ENCODE measurements at regions not wholly inside any gene's neighbourhood (a gene's known extent, or its start where the extent isn't known, plus 50 kb on each side); places are given as distances from the start of the nearest gene placed in this dataset.
"Not testable (repeated sequence)": the region's sequence is repeated elsewhere in the genome, so short reads cannot be mapped to it uniquely, and the experiment has no call there.

DNA sequence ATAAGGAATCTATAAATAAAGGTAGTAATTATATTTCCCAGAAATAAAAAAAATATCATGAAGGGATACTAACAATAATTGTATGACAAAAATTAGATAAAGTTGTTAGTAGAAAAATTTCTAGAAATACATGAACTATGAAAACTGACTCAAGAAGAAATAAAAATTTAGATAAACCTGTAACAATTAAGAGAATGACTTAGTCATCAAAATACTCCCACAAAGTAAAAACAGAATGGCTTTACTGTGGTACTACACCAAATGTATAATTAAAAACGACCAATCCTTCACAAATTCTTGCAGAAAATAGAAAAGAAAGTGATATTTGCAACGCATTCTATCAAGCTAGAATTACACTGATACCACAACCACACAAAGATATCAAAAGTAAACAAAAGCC, 176.2 kb upstream of the ETV3 start:
- H3K4me3 ChIP-seq (ENCODE audit: low read depth, low read length) = no peak overlapping the region
- no peak for DNase-seq (ENCODE audit: low read depth)
- TF ChIP-seq, protein P1, sequence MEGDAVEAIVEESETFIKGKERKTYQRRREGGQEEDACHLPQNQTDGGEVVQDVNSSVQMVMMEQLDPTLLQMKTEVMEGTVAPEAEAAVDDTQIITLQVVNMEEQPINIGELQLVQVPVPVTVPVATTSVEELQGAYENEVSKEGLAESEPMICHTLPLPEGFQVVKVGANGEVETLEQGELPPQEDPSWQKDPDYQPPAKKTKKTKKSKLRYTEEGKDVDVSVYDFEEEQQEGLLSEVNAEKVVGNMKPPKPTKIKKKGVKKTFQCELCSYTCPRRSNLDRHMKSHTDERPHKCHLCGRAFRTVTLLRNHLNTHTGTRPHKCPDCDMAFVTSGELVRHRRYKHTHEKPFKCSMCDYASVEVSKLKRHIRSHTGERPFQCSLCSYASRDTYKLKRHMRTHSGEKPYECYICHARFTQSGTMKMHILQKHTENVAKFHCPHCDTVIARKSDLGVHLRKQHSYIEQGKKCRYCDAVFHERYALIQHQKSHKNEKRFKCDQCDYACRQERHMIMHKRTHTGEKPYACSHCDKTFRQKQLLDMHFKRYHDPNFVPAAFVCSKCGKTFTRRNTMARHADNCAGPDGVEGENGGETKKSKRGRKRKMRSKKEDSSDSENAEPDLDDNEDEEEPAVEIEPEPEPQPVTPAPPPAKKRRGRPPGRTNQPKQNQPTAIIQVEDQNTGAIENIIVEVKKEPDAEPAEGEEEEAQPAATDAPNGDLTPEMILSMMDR (IDR thresholded peaks at IDR 0.05; ENCODE audit: insufficient read depth, low read depth, low read length, missing control alignments) = no peak

- TF ChIP-seq, protein P1 (IDR thresholded peaks at IDR 0.05; ENCODE audit: insufficient read depth, low read depth, low read length, missing control alignments) = no peak
- DNase-seq (ENCODE audit: low read depth) = no peak
- H3K4me3 ChIP-seq (ENCODE audit: low read depth, low read length) = no peak overlapping the region
Observed at GRCh38 chr1:157313240-157313807, 175.1 kb upstream of the ETV3 start.

GRCh38 chr1:157312082-157312812, 174.1 kb upstream of the ETV3 start:
- TF ChIP-seq, protein P1 (IDR thresholded peaks at IDR 0.05; ENCODE audit: insufficient read depth, low read depth, low read length, missing control alignments) = no peak
- no peak overlapping the region for H3K4me3 ChIP-seq (ENCODE audit: low read depth, low read length)
- DNase-seq (ENCODE audit: low read depth) = no peak

DNA sequence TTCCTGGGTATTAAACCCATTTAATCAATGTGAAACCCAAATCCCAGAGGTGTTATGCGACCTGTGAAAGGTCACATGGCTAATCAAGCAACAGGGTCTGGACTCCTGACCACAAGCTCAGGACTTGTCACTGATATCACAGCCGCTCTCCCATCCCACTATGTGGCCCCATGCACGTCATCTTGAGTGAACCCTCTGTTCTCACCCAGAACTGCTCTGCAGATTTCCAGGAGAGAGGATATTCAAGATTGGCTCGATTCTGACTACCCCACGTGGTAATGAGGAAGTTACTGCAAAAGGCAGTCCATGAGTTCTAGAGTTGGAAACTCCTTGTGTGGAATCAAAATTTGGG, 173.5 kb upstream of the ETV3 start:
- TF ChIP-seq, protein P1 (IDR thresholded peaks at IDR 0.05; ENCODE audit: insufficient read depth, low read depth, low read length, missing control alignments) = no peak
- DNase-seq (ENCODE audit: low read depth) = no peak
- no peak overlapping the region for H3K4me3 ChIP-seq (ENCODE audit: low read depth, low read length)

GRCh38 chr1:157310805-157311729, 172.9 kb upstream of the ETV3 start:
- not testable (repeated sequence) for H3K4me3 ChIP-seq (ENCODE audit: low read depth, low read length)
- TF ChIP-seq, protein P1 (IDR thresholded peaks at IDR 0.05; ENCODE audit: insufficient read depth, low read depth, low read length, missing control alignments) = peak; percentile 54
- DNase-seq (ENCODE audit: low read depth) = peak; percentile 60

GRCh38 chr1:157310401-157310800, 172.2 kb upstream of the ETV3 start:
- DNase-seq (ENCODE audit: low read depth) = no peak
- no peak overlapping the region for H3K4me3 ChIP-seq (ENCODE audit: low read depth, low read length)
- TF ChIP-seq, protein P1 (IDR thresholded peaks at IDR 0.05; ENCODE audit: insufficient read depth, low read depth, low read length, missing control alignments) = no peak

All from GM12865 (cell line).